H9 (cell line): ENCODE measurements at regions not wholly inside any gene's neighbourhood (a gene's known extent, or its start where the extent isn't known, plus 50 kb on each side); places are given as distances from the start of the nearest gene placed in this dataset.

Experiments
- DNase-seq: peaks from one replicate; pipeline ENCODE4 v3.0.0-alpha.2; 2017
- H2AFZ ChIP-seq: one replicate; pipeline ENCODE4 v1.6.1; 2013; ENCODE audit warnings: mild to moderate bottlenecking, low read length, control low read depth, moderate library complexity
- H2AK5ac ChIP-seq: 2 replicates; pipeline ENCODE4 v1.6.1; 2013; ENCODE audit warnings: low read length, control low read depth, mixed read lengths; ENCODE audit not compliant: insufficient read length
- H2BK120ac ChIP-seq: one replicate; pipeline ENCODE4 v1.6.1; 2013; ENCODE audit warnings: low read depth, mild to moderate bottlenecking, low read length, control low read depth, inconsistent platforms; ENCODE audit not compliant: poor library complexity, severe bottlenecking
- H2BK12ac ChIP-seq: 2 replicates; pipeline ENCODE4 v1.6.1; 2013; ENCODE audit warnings: low read length, control low read depth, mixed read lengths, low read depth; ENCODE audit not compliant: insufficient read length
- H2BK15ac ChIP-seq: 2 replicates; pipeline ENCODE4 v1.6.1; 2013; ENCODE audit warnings: low read depth, low read length, control low read depth
- H2BK20ac ChIP-seq: one replicate; pipeline ENCODE4 v1.6.1; 2013; ENCODE audit warnings: low read depth, mild to moderate bottlenecking, low read length, control low read depth, inconsistent platforms; ENCODE audit not compliant: poor library complexity, severe bottlenecking
- H2BK5ac ChIP-seq: 2 replicates; pipeline ENCODE4 v1.6.1; 2013; ENCODE audit warnings: low read length, control low read depth, mixed read lengths; ENCODE audit not compliant: insufficient read length
- H3K14ac ChIP-seq: 2 replicates; pipeline ENCODE4 v1.6.1; 2013; ENCODE audit warnings: low read length, control low read depth; ENCODE audit not compliant: insufficient read depth
- H3K18ac ChIP-seq: 2 replicates; pipeline ENCODE4 v1.6.1; 2013; ENCODE audit warnings: low read depth, mild to moderate bottlenecking, mixed read lengths, low read length, control low read depth; ENCODE audit not compliant: insufficient read length
- H3K23ac ChIP-seq: 2 replicates; pipeline ENCODE4 v1.6.1; 2013; ENCODE audit warnings: low read length, control low read depth, mixed read lengths, low read depth; ENCODE audit not compliant: insufficient read length
- H3K23me2 ChIP-seq: 2 replicates; pipeline ENCODE4 v1.6.1; 2013; ENCODE audit warnings: low read depth, mild to moderate bottlenecking, mixed read lengths, low read length, control low read depth; ENCODE audit not compliant: insufficient read length, poor library complexity, severe bottlenecking
- H3K27ac ChIP-seq: 2 replicates; pipeline ENCODE4 v1.5.1; 2013; ENCODE audit warnings: low read length, control low read depth, mixed read lengths, low read depth; ENCODE audit not compliant: insufficient read length
- H3K27me3 ChIP-seq: 2 replicates; pipeline ENCODE4 v1.6.1; 2013; ENCODE audit warnings: low read length, control low read depth, inconsistent platforms; ENCODE audit not compliant: insufficient read depth
- H3K4ac ChIP-seq: 2 replicates; pipeline ENCODE4 v1.6.1; 2013; ENCODE audit warnings: low read depth, mild to moderate bottlenecking, control low read depth, inconsistent platforms, low read length, moderate library complexity
- H3K4me1 ChIP-seq: 2 replicates; pipeline ENCODE4 v1.6.1; 2013; ENCODE audit warnings: low read length, control low read depth, inconsistent platforms; ENCODE audit not compliant: insufficient read depth
- H3K4me2 ChIP-seq: 2 replicates; pipeline ENCODE4 v1.6.1; 2013; ENCODE audit warnings: low read length, control low read depth, mixed read lengths; ENCODE audit not compliant: insufficient read length, insufficient read depth
- H3K56ac ChIP-seq: 2 replicates; pipeline ENCODE4 v1.6.1; 2013; ENCODE audit warnings: low read depth, mild to moderate bottlenecking, mixed read lengths, low read length, control low read depth; ENCODE audit not compliant: insufficient read length
- H3K79me1 ChIP-seq: 2 replicates; pipeline ENCODE4 v1.6.1; 2013; ENCODE audit warnings: low read depth, mild to moderate bottlenecking, moderate library complexity, low read length, control low read depth, inconsistent platforms; ENCODE audit not compliant: insufficient read depth, poor library complexity, severe bottlenecking
- H3K79me2 ChIP-seq: 2 replicates; pipeline ENCODE4 v1.6.1; 2013; ENCODE audit warnings: low read length, control low read depth, inconsistent platforms; ENCODE audit not compliant: insufficient read depth
- H3K9ac ChIP-seq: 2 replicates; pipeline ENCODE4 v1.6.1; 2013; ENCODE audit warnings: low read length, control low read depth, mixed read lengths; ENCODE audit not compliant: insufficient read length; ENCODE audit errors: extremely low read depth
- H3K9me3 ChIP-seq: one replicate; pipeline ENCODE4 v1.6.1; 2013; ENCODE audit warnings: low read depth, low read length, inconsistent platforms; ENCODE audit not compliant: control insufficient read depth
- H3T11ph ChIP-seq: one replicate; pipeline ENCODE4 v1.6.1; 2013; ENCODE audit warnings: mild to moderate bottlenecking, low read length, control low read depth, inconsistent platforms
- H4K20me1 ChIP-seq: one replicate; pipeline ENCODE4 v1.6.1; 2013; ENCODE audit not compliant: control insufficient read depth, insufficient read length, insufficient read depth
- H4K5ac ChIP-seq: 2 replicates; pipeline ENCODE4 v1.6.1; 2013; ENCODE audit warnings: low read depth, mild to moderate bottlenecking, mixed read lengths, low read length, control low read depth; ENCODE audit not compliant: insufficient read length
- H4K8ac ChIP-seq: replicated peaks from 2 replicates; pipeline ENCODE4 v1.6.1; 2013; ENCODE audit warnings: low read length, control low read depth, mixed read lengths, low read depth; ENCODE audit not compliant: insufficient read length
- H4K91ac ChIP-seq: 2 replicates; pipeline ENCODE4 v1.6.1; 2013; ENCODE audit warnings: low read depth, mild to moderate bottlenecking, moderate library complexity, mixed read lengths, low read length, control low read depth; ENCODE audit not compliant: insufficient read length
- H3K27ac Mint-ChIP-seq, 3 experiments: 2 replicates in 2 of 3; 3 replicates in 1 of 3; pipeline ENCODE4 v1.8.0; 2020 to 2021; ENCODE audit warnings: mixed read lengths in 3 of 3, mild to moderate bottlenecking in 1 of 3, moderate library complexity in 1 of 3
- H3K27me3 Mint-ChIP-seq: 2 replicates; pipeline ENCODE4 v1.8.0; 2021; ENCODE audit warnings: low read depth, mild to moderate bottlenecking, moderate library complexity, mixed read lengths
- H3K36me3 Mint-ChIP-seq, 3 experiments: 2 replicates in 2 of 3; 3 replicates in 1 of 3; pipeline ENCODE4 v1.8.0; 2020 to 2021; ENCODE audit warnings: low read depth in 3 of 3, mixed read lengths in 3 of 3; ENCODE audit not compliant: insufficient read depth in 1 of 3
- H3K4me1 Mint-ChIP-seq, 2 experiments: 2 replicates each; pipeline ENCODE4 v1.8.0; 2020; ENCODE audit warnings: mixed read lengths in 2 of 2
- H3K4me3 Mint-ChIP-seq, 2 experiments: 2 replicates in 1 of 2; 3 replicates in 1 of 2; pipeline ENCODE4 v1.8.0; 2020 to 2021; ENCODE audit warnings: mild to moderate bottlenecking in 2 of 2, mixed read lengths in 2 of 2, moderate library complexity in 1 of 2
- H3K9me3 Mint-ChIP-seq, 2 experiments: 2 replicates in 1 of 2; 3 replicates in 1 of 2; pipeline ENCODE4 v1.8.0; 2020; ENCODE audit warnings: mild to moderate bottlenecking in 2 of 2, mixed read lengths in 2 of 2, moderate library complexity in 1 of 2
- WGBS: extraction: QIAGEN DNeasy Blood & Tissue Kit; methylation state at CpG from one replicate; pipeline ENCODE4 v1.1.7; 2013; ENCODE audit warnings: missing lambda C conversion rate, low lambda C conversion rate, mixed read lengths; ENCODE audit not compliant: insufficient read length; ENCODE audit errors: extremely low coverage; 5-methylcytosine and 5-hydroxymethylcytosine counted together
- TF ChIP-seq, protein P1 (sequence below): fragments of 200-600 bp; sonication (generic); conservative IDR thresholded peaks from 3 replicates; pipeline ENCODE4 v1.8.0; 2021; ENCODE audit warnings: antibody characterized with exemption, mild to moderate bottlenecking

DNA sequence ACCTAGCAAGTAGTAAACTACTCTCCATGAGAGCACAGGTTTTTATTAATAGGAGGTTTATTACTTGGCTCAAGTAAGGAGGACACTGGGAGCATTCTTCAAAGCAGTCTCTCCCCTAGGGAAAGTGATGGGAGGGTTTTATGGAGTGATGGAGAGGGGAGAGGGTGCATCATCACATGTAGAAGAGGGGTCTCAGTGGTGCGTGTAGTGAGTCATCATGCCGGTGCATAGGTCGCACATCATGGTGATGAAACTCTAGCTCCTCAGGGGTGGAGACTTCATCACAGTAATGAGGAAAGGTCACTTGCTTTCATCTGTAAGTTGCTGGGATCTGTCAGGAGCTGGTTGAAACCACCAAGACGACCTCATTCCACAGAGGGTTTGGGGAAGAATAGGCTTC lies 210.8 kb upstream of the UBL3 start:
- Histone ChIP-seq H2AFZ (no peak overlapping the region), H4K8ac (no peak overlapping the region), H3K18ac (no peak overlapping the region), H3K23me2 (no peaks in the 10 kb centered on the region), H3K4me1 (peaks cover 2% of the 10 kb centered on the region; the same call in 1 of the 2 replicates), H2BK15ac (no peak overlapping the region), H2BK12ac (no peak overlapping the region), H2BK120ac (no peak overlapping the region), H2BK5ac (no peak overlapping the region), H4K91ac (no peak overlapping the region), H3K23ac (no peak overlapping the region), H3T11ph (no peak overlapping the region), H2AK5ac (no peak overlapping the region), H3K27ac (no peak overlapping the region), H3K9ac (no peak overlapping the region), H3K79me1 (no peaks in the 10 kb centered on the region), H4K20me1 (no peaks in the 10 kb centered on the region), H3K27me3 (no peaks in the 10 kb centered on the region), H3K79me2 (no peaks in the 10 kb centered on the region), H4K5ac (no peak overlapping the region), H3K4ac (no peak overlapping the region), H3K4me2 (no peak overlapping the region), H2BK20ac (no peak overlapping the region), H3K56ac (no peak overlapping the region), H3K9me3 (no peaks in the 10 kb centered on the region), H3K14ac (no peak overlapping the region)
- peaks cover 11 to 13% of the 10 kb centered on the region in 2 experiments for H3K4me1 Mint-ChIP-seq
- DNase-seq, result no peak
- 0 out of 2 replicates have a peak, but pooled peaks cover 2% of the 10 kb centered on the region for H3K27me3 Mint-ChIP-seq
- H3K27ac Mint-ChIP-seq, result no peak overlapping the region
- H3K36me3 Mint-ChIP-seq, result peaks cover 12 to 18% (median 16%) of the 10 kb centered on the region in 3 experiments
- no peak overlapping the region for H3K4me3 Mint-ChIP-seq
- peaks cover 20 to 38% of the 10 kb centered on the region in 2 experiments for H3K9me3 Mint-ChIP-seq
- TF ChIP-seq, protein P1, sequence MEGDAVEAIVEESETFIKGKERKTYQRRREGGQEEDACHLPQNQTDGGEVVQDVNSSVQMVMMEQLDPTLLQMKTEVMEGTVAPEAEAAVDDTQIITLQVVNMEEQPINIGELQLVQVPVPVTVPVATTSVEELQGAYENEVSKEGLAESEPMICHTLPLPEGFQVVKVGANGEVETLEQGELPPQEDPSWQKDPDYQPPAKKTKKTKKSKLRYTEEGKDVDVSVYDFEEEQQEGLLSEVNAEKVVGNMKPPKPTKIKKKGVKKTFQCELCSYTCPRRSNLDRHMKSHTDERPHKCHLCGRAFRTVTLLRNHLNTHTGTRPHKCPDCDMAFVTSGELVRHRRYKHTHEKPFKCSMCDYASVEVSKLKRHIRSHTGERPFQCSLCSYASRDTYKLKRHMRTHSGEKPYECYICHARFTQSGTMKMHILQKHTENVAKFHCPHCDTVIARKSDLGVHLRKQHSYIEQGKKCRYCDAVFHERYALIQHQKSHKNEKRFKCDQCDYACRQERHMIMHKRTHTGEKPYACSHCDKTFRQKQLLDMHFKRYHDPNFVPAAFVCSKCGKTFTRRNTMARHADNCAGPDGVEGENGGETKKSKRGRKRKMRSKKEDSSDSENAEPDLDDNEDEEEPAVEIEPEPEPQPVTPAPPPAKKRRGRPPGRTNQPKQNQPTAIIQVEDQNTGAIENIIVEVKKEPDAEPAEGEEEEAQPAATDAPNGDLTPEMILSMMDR, result no peak
- WGBS, result no CpG with 5 or more reads among the region's 4 CpGs
